Femur (tissue), 1 donor: ENCODE measurements at regions not wholly inside any gene's neighbourhood (a gene's known extent, or its start where the extent isn't known, plus 50 kb on each side); places are given as distances from the start of the nearest gene placed in this dataset.

Experiments
- DNase-seq: peaks from one replicate; pipeline ENCODE4 v3.0.0-alpha.2; 2017

GRCh38 chrX:150308041-150308440 lies 55.1 kb upstream of the MAMLD1 start:
- no peak for DNase-seq

DNA sequence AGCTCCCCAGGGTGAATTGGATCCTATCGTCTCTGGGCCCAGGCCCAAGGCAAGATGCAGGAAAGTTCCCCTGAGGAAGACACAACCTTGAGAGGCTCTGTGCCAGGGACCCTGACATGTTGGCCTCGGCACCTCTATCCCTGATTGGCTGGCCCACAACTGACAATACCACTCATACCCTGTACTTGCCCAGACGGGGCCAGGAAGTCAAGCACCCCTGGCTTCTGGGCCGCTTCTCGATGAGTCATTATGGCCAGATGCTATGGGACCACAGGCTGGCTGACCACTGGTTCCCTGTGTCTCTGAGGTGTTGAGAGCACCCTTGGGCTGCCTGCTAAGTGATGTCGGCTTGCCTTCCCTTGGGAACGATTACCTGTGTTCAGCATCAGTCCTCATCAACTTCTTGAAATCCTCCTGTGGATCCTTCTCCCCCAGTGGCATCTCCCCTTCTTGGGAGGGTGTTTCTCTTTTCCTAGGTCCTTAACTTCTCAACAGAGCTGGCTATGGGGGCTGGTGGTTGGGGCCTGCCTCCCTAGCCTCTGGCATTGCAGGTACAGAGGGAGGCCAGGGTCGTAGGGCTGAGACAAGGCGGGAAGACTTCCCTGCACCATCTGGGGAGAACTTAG lies 54.5 kb upstream of the MAMLD1 start:
- no peak for DNase-seq

GRCh38 chrX:150310417-150310816 lies 52.7 kb upstream of the MAMLD1 start:
- no peak for DNase-seq

GRCh38 chrX:150310881-150311280 lies 52.2 kb upstream of the MAMLD1 start:
- DNase-seq = no peak

DNA sequence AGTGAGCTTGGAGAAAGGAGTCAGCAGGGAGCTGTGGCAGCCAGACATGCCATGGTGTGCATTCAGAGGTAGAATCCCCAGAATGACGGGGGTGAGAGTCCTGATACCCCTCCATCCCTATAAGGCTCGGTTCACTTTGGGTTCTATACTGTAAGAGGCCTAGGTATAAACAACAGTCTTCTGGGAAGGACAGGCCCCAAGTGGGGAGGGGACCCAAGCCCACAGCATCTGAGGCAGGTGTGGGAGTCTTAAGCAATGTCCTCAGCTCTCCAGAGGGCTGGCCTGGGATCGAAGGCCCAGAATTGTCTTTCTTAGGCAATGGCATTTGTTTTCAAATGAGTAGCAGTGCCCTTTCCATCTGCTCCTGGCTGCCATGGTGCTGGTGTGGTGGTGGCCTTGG lies 50.2 kb upstream of the MAMLD1 start:
- DNase-seq = no peak
